ENCODE measurements at regions not wholly inside any gene's neighbourhood (a gene's known extent, or its start where the extent isn't known, plus 50 kb on each side); places are given as distances from the start of the nearest gene placed in this dataset.

- H3K4me1 ChIP-seq = no peaks in the 10 kb centered on the region
- peaks cover 0 to 10% (median 0%) of the 10 kb centered on the region in 3 donors for H3K9me3 ChIP-seq
- H3K27ac ChIP-seq = no peak overlapping the region
- WGBS, 2 donors (ENCODE audit: low coverage in 1 of 2) = 85 to 91% methylated on average over 4 of the region's 5 CpGs
- peaks cover 36% of the 10 kb centered on the region for H3K27me3 ChIP-seq
- no peak for TF ChIP-seq POLR2A (IDR thresholded peaks at IDR 0.05)
- ATAC-seq = no peak
- no peaks in the 10 kb centered on the region for H3K36me3 ChIP-seq
- no peak overlapping the region for H3K4me3 ChIP-seq
Observed at GRCh38 chr19:30629086-30629485, 256.9 kb downstream of the ZNF536 start.

- no peaks in the 10 kb centered on the region for H3K36me3 ChIP-seq
- ATAC-seq = no peak
- WGBS, 2 donors (ENCODE audit: low coverage in 1 of 2) = 85% methylated on average over 9 of the region's 19 CpGs; no CpG with 5 or more reads in 1 of the 2 donors
- H3K4me3 ChIP-seq = no peak overlapping the region
- H3K27me3 ChIP-seq = peaks cover 32% of the 10 kb centered on the region
- no peak overlapping the region for H3K27ac ChIP-seq
- no peaks in the 10 kb centered on the region for H3K4me1 ChIP-seq
- TF ChIP-seq CTCF (IDR thresholded peaks at IDR 0.05) = no peak
- no peak for TF ChIP-seq POLR2A (IDR thresholded peaks at IDR 0.05)
- TF ChIP-seq POLR2AphosphoS5 (IDR thresholded peaks at IDR 0.05) = no peak
- TF ChIP-seq EP300 (IDR thresholded peaks at IDR 0.05) = no peak
- H3K9me3 ChIP-seq = peaks cover 0 to 22% (median 0%) of the 10 kb centered on the region in 3 donors
Observed at GRCh38 chr19:30626626-30626966, 254.4 kb downstream of the ZNF536 start.

- Histone ChIP-seq H3K9me3 (peaks cover 0 to 22% (median 0%) of the 10 kb centered on the region in 3 donors), H3K36me3 (no peaks in the 10 kb centered on the region), H3K27me3 (peaks cover 29% of the 10 kb centered on the region), H3K27ac (no peak overlapping the region), H3K4me1 (no peaks in the 10 kb centered on the region), H3K4me3 (no peak overlapping the region)
- WGBS, 2 donors (ENCODE audit: low coverage in 1 of 2) = 60% methylated on average over 13 to 15 of the region's 15 CpGs
- ATAC-seq = no peak
- TF ChIP-seq POLR2A (IDR thresholded peaks at IDR 0.05) (no peak), EP300 (IDR thresholded peaks at IDR 0.05) (no peak), POLR2AphosphoS5 (IDR thresholded peaks at IDR 0.05) (no peak), CTCF (IDR thresholded peaks at IDR 0.05) (no peak)
Observed at GRCh38 chr19:30625947-30626625, 253.9 kb downstream of the ZNF536 start.

- no peak for ATAC-seq
- Histone ChIP-seq H3K4me1 (no peaks in the 10 kb centered on the region), H3K9me3 (peaks cover 0 to 22% (median 0%) of the 10 kb centered on the region in 3 donors), H3K27ac (no peak overlapping the region), H3K36me3 (no peaks in the 10 kb centered on the region), H3K27me3 (peaks cover 37% of the 10 kb centered on the region), H3K4me3 (no peak overlapping the region)
- TF ChIP-seq POLR2A (IDR thresholded peaks at IDR 0.05) (no peak), POLR2AphosphoS5 (IDR thresholded peaks at IDR 0.05) (no peak), CTCF (IDR thresholded peaks at IDR 0.05) (no peak), EP300 (IDR thresholded peaks at IDR 0.05) (no peak)
- WGBS, 2 donors (ENCODE audit: low coverage in 1 of 2) = 87 to 100% methylated on average over 4 to 5 of the region's 5 CpGs
Observed at GRCh38 chr19:30622276-30622675, 250.1 kb downstream of the ZNF536 start.

- TF ChIP-seq EP300 (IDR thresholded peaks at IDR 0.05) (no peak), POLR2A (IDR thresholded peaks at IDR 0.05) (no peak), CTCF (IDR thresholded peaks at IDR 0.05) (no peak), POLR2AphosphoS5 (IDR thresholded peaks at IDR 0.05) (no peak)
- Histone ChIP-seq H3K4me1 (no peaks in the 10 kb centered on the region), H3K27ac (no peak overlapping the region), H3K36me3 (no peaks in the 10 kb centered on the region), H3K9me3 (peaks cover 0 to 22% (median 0%) of the 10 kb centered on the region in 3 donors), H3K27me3 (peaks cover 32% of the 10 kb centered on the region), H3K4me3 (no peak overlapping the region)
- 37 to 53% methylated on average over 4 to 6 of the region's 8 CpGs for WGBS, 2 donors (ENCODE audit: low coverage in 1 of 2)
- no peak for ATAC-seq
Observed at GRCh38 chr19:30621326-30621920, 249.2 kb downstream of the ZNF536 start.

All from gastroesophageal sphincter (tissue), 4 donors.